ENCODE measurements at regions not wholly inside any gene's neighbourhood (a gene's known extent, or its start where the extent isn't known, plus 50 kb on each side); places are given as distances from the start of the nearest gene placed in this dataset.

- TF ChIP-seq CTCF (IDR thresholded peaks at IDR 0.05) (no peak), POLR2AphosphoS5 (IDR thresholded peaks at IDR 0.05; ENCODE audit: low read depth, low read length) (no peak), TCF7L2 (IDR thresholded peaks at IDR 0.05; ENCODE audit: low read depth, low read length) (no peak), SIN3A (IDR thresholded peaks at IDR 0.05; ENCODE audit: borderline replicate concordance, insufficient read depth, low read depth, low read length) (no peak)
- TF ChIP-seq, protein P1, sequence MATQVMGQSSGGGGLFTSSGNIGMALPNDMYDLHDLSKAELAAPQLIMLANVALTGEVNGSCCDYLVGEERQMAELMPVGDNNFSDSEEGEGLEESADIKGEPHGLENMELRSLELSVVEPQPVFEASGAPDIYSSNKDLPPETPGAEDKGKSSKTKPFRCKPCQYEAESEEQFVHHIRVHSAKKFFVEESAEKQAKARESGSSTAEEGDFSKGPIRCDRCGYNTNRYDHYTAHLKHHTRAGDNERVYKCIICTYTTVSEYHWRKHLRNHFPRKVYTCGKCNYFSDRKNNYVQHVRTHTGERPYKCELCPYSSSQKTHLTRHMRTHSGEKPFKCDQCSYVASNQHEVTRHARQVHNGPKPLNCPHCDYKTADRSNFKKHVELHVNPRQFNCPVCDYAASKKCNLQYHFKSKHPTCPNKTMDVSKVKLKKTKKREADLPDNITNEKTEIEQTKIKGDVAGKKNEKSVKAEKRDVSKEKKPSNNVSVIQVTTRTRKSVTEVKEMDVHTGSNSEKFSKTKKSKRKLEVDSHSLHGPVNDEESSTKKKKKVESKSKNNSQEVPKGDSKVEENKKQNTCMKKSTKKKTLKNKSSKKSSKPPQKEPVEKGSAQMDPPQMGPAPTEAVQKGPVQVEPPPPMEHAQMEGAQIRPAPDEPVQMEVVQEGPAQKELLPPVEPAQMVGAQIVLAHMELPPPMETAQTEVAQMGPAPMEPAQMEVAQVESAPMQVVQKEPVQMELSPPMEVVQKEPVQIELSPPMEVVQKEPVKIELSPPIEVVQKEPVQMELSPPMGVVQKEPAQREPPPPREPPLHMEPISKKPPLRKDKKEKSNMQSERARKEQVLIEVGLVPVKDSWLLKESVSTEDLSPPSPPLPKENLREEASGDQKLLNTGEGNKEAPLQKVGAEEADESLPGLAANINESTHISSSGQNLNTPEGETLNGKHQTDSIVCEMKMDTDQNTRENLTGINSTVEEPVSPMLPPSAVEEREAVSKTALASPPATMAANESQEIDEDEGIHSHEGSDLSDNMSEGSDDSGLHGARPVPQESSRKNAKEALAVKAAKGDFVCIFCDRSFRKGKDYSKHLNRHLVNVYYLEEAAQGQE (IDR thresholded peaks at IDR 0.05; ENCODE audit: insufficient read depth in 1 of 2, low read depth in 2 of 2, low read length in 1 of 2), result no peak
These were observed 124.1 kb upstream of the RASGRP1 start for GRCh38 chr15:38688761-38689160.

Measured in Panc1 (cell line).